ENCODE measurements at regions not wholly inside any gene's neighbourhood (a gene's known extent, or its start where the extent isn't known, plus 50 kb on each side); places are given as distances from the start of the nearest gene placed in this dataset.

- H3K27me3 ChIP-seq (ENCODE audit: insufficient read depth, low read depth, low read length), result no peaks in the 10 kb centered on the region
These were observed 242.0 kb downstream of the CMPK2 start for GRCh38 chr2:6623746-6624145.

GRCh38 chr2:6626401-6627012 is 239.2 kb downstream of the CMPK2 start:
- Histone ChIP-seq H3K27me3 (ENCODE audit: insufficient read depth, low read depth, low read length) (no peaks in the 10 kb centered on the region), H3F3A (ENCODE audit: insufficient read depth, low read length, poor library complexity, severe bottlenecking) (no peaks in the 10 kb centered on the region), H3K4me2 (ENCODE audit: low read length) (no peak overlapping the region), H3K9me3 (ENCODE audit: low read length) (no peaks in the 10 kb centered on the region), H3K27ac (ENCODE audit: low read length) (no peak overlapping the region), H3K36me3 (ENCODE audit: insufficient read depth, low read length) (no peaks in the 10 kb centered on the region), H3K9me2 (ENCODE audit: insufficient read depth, low read length) (no peaks in the 10 kb centered on the region), H2AFZ (ENCODE audit: low read depth, low read length) (no peak overlapping the region), H3K79me2 (replicated peaks; ENCODE audit: insufficient read depth, low read length) (no peaks in the 10 kb centered on the region), H3K9ac (ENCODE audit: low read length) (no peak overlapping the region), H4K20me1 (ENCODE audit: insufficient read depth) (no peaks in the 10 kb centered on the region), H3K4me3 (ENCODE audit: low read length) (no peak overlapping the region)
- no peak for TF ChIP-seq SMC3 (conservative IDR thresholded peaks at IDR 0.05; ENCODE audit: poor library complexity)
- no peak for TF ChIP-seq CTCF (IDR thresholded peaks at IDR 0.05; ENCODE audit: poor library complexity, severe bottlenecking)
- TF ChIP-seq MXI1 (conservative IDR thresholded peaks at IDR 0.05; ENCODE audit: poor library complexity, severe bottlenecking), result no peak

More at GRCh38 chr2:6623746-6624145, 242.0 kb downstream of the CMPK2 start:
- no peak overlapping the region for H3K27ac ChIP-seq (ENCODE audit: low read length)
- H2AFZ ChIP-seq (ENCODE audit: low read depth, low read length), result no peak overlapping the region
- H3K9me2 ChIP-seq (ENCODE audit: insufficient read depth, low read length), result no peaks in the 10 kb centered on the region
- no peaks in the 10 kb centered on the region for H3F3A ChIP-seq (ENCODE audit: insufficient read depth, low read length, poor library complexity, severe bottlenecking)
- no peaks in the 10 kb centered on the region for H3K9me3 ChIP-seq (ENCODE audit: low read length)
- H3K4me3 ChIP-seq (ENCODE audit: low read length), result no peak overlapping the region
- no peak for TF ChIP-seq SMC3 (conservative IDR thresholded peaks at IDR 0.05; ENCODE audit: poor library complexity)
- TF ChIP-seq EP300 (conservative IDR thresholded peaks at IDR 0.05; ENCODE audit: poor library complexity, severe bottlenecking), result no peak
- no peak for TF ChIP-seq EZH2 (IDR thresholded peaks at IDR 0.05; ENCODE audit: borderline replicate concordance, insufficient read depth, low read length, poor library complexity, severe bottlenecking)
- TF ChIP-seq TAF1 (IDR thresholded peaks at IDR 0.05; ENCODE audit: low read depth), result no peak
- TF ChIP-seq, protein P1, sequence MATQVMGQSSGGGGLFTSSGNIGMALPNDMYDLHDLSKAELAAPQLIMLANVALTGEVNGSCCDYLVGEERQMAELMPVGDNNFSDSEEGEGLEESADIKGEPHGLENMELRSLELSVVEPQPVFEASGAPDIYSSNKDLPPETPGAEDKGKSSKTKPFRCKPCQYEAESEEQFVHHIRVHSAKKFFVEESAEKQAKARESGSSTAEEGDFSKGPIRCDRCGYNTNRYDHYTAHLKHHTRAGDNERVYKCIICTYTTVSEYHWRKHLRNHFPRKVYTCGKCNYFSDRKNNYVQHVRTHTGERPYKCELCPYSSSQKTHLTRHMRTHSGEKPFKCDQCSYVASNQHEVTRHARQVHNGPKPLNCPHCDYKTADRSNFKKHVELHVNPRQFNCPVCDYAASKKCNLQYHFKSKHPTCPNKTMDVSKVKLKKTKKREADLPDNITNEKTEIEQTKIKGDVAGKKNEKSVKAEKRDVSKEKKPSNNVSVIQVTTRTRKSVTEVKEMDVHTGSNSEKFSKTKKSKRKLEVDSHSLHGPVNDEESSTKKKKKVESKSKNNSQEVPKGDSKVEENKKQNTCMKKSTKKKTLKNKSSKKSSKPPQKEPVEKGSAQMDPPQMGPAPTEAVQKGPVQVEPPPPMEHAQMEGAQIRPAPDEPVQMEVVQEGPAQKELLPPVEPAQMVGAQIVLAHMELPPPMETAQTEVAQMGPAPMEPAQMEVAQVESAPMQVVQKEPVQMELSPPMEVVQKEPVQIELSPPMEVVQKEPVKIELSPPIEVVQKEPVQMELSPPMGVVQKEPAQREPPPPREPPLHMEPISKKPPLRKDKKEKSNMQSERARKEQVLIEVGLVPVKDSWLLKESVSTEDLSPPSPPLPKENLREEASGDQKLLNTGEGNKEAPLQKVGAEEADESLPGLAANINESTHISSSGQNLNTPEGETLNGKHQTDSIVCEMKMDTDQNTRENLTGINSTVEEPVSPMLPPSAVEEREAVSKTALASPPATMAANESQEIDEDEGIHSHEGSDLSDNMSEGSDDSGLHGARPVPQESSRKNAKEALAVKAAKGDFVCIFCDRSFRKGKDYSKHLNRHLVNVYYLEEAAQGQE (IDR thresholded peaks at IDR 0.05; ENCODE audit: borderline replicate concordance), result no peak
- TF ChIP-seq POLR2AphosphoS5 (IDR thresholded peaks at IDR 0.05), result no peak
- TF ChIP-seq MXI1 (conservative IDR thresholded peaks at IDR 0.05; ENCODE audit: poor library complexity, severe bottlenecking), result no peak
- no peak for TF ChIP-seq CTCF (IDR thresholded peaks at IDR 0.05; ENCODE audit: poor library complexity, severe bottlenecking)
- TF ChIP-seq RAD21 (conservative IDR thresholded peaks at IDR 0.05), result no peak
- no peaks in the 10 kb centered on the region for H4K20me1 ChIP-seq (ENCODE audit: insufficient read depth)
- no peak overlapping the region for H3K9ac ChIP-seq (ENCODE audit: low read length)
- H3K79me2 ChIP-seq (replicated peaks; ENCODE audit: insufficient read depth, low read length), result no peaks in the 10 kb centered on the region
- H3K36me3 ChIP-seq (ENCODE audit: insufficient read depth, low read length), result no peaks in the 10 kb centered on the region
- H3K4me2 ChIP-seq (ENCODE audit: low read length), result no peak overlapping the region

All from neural cell (in vitro differentiated cells).